ENCODE measurements at regions not wholly inside any gene's neighbourhood (a gene's known extent, or its start where the extent isn't known, plus 50 kb on each side); places are given as distances from the start of the nearest gene placed in this dataset.
A peak's percentile ranks its signal among the peaks of the same experiment; 100 is the strongest.

- Mint-ChIP-seq H3K4me3 (no peak overlapping the region), H3K27ac (no peak overlapping the region), H3K9me3 (ENCODE audit: low read depth) (no peaks in the 10 kb centered on the region), H3K4me1 (peaks cover 18% of the 10 kb centered on the region), H3K27me3 (peaks cover 6% of the 10 kb centered on the region), H3K36me3 (no peaks in the 10 kb centered on the region)
- ATAC-seq (no peak), DNase-seq (peak; percentile 19)
- CTCF ChIA-PET, result no interaction called here
These were observed 204.3 kb upstream of the CST7 start for GRCh38 chr20:24744747-24745146.

- Mint-ChIP-seq H3K4me3 (no peak overlapping the region), H3K27me3 (peaks cover 6% of the 10 kb centered on the region), H3K9me3 (ENCODE audit: low read depth) (no peaks in the 10 kb centered on the region), H3K4me1 (peaks cover 15% of the 10 kb centered on the region), H3K27ac (no peak overlapping the region), H3K36me3 (no peaks in the 10 kb centered on the region)
- ATAC-seq (no peak), DNase-seq (no peak)
- CTCF ChIA-PET, result no interaction called here
These were observed 203.9 kb upstream of the CST7 start for GRCh38 chr20:24745206-24745605.

GRCh38 chr20:24745617-24746350, 203.3 kb upstream of the CST7 start:
- Mint-ChIP-seq H3K4me3 (no peak overlapping the region), H3K9me3 (ENCODE audit: low read depth) (no peaks in the 10 kb centered on the region), H3K27me3 (peaks cover 6% of the 10 kb centered on the region), H3K27ac (no peak overlapping the region), H3K4me1 (peaks cover 10% of the 10 kb centered on the region), H3K36me3 (no peaks in the 10 kb centered on the region)
- ATAC-seq, result no peak
- DNase-seq, result peak; percentile 26
- CTCF ChIA-PET, result no interaction called here

DNA sequence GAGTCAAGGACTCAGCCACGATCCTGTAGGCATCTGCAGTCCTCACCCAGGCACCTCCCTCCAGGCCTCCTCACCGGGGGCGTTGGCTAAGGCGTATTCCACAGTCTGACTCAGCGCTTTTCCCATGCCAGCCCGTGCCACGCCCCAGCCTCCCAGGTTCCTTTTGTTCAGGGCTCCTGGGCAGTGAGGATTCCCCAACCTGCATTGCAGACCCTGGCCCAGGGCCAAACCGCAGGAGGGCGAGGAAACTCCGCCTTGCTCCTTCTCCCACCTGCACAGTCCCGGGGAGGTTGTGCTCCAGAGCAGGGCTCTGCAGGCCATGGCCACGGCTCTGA, 202.8 kb upstream of the CST7 start:
- CTCF ChIA-PET, result no interaction called here
- H3K27ac Mint-ChIP-seq, result no peak overlapping the region
- no peak overlapping the region for H3K4me3 Mint-ChIP-seq
- ATAC-seq (no peak), DNase-seq (no peak)
- H3K27me3 Mint-ChIP-seq, result peaks cover 6% of the 10 kb centered on the region
- H3K36me3 Mint-ChIP-seq, result no peaks in the 10 kb centered on the region
- no peaks in the 10 kb centered on the region for H3K9me3 Mint-ChIP-seq (ENCODE audit: low read depth)
- H3K4me1 Mint-ChIP-seq, result peaks cover 10% of the 10 kb centered on the region

GRCh38 chr20:24747010-24747712, 201.9 kb upstream of the CST7 start:
- no peaks in the 10 kb centered on the region for H3K9me3 Mint-ChIP-seq (ENCODE audit: low read depth)
- peaks cover 6% of the 10 kb centered on the region for H3K27me3 Mint-ChIP-seq
- peaks cover 10% of the 10 kb centered on the region for H3K4me1 Mint-ChIP-seq
- no peak overlapping the region for H3K27ac Mint-ChIP-seq
- H3K36me3 Mint-ChIP-seq, result no peaks in the 10 kb centered on the region
- CTCF ChIA-PET, result no interaction called here
- DNase-seq, result no peak
- H3K4me3 Mint-ChIP-seq, result no peak overlapping the region
- peak; percentile 27 for ATAC-seq

DNA sequence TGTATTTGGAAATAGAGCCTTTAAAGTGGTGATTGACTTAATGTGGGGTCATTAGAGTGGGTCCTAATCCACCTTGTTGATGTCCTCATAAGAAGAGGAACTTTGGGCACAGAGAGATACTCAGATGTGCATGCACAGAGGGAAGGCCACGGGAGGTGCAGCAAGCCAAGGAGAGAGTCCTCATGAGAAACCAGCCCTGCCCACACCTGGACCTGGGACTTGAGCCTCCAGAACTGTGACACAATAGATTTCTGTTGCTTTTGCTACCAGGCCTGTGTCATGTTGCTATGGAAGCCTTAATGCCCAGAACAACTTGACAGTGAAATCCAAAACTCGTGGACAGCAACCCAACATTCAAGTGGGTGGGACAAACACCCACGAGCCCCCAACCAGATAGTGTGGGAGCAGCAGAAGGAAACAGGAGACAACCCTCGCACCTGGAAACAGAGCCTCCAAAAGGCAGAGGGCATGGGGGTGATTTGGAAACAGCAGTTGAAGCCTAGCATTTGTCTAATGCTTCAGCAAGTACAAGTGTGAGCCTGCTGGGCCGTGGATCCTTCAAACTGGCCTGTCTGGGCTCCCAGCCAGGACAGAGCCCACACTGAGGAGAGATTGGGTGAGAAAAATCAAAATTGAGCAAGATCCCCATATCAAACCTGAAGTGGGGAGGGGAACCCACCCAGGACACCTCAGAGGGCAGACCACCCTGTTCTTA, 201.0 kb upstream of the CST7 start:
- peaks cover 6% of the 10 kb centered on the region for H3K27me3 Mint-ChIP-seq
- peaks cover 10% of the 10 kb centered on the region for H3K4me1 Mint-ChIP-seq
- H3K9me3 Mint-ChIP-seq (ENCODE audit: low read depth), result no peaks in the 10 kb centered on the region
- ATAC-seq, result no peak
- H3K27ac Mint-ChIP-seq, result no peak overlapping the region
- H3K4me3 Mint-ChIP-seq, result no peak overlapping the region
- CTCF ChIA-PET, result no interaction called here
- no peaks in the 10 kb centered on the region for H3K36me3 Mint-ChIP-seq
- DNase-seq, result no peak

DNA sequence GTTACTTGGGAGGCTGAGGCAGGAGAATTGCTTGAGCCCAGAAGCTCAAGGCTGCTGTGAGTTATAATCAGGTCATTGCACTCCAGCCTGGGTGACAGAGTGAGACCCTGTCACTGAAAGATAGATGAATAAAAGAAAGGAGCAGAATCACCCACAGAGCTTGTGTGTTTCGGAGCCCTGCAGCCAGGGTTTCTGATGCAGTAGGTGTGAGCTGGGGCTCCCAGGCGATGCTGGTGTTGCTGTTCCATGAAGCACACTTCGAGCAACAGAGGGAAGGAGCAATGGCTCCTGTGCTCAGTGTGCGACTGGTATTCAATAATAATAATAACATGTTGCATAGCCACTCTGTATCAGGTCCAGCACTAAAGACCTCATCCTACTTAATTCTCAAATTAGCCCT, 197.5 kb upstream of the CST7 start:
- Mint-ChIP-seq H3K27me3 (peaks cover 25% of the 10 kb centered on the region), H3K36me3 (no peaks in the 10 kb centered on the region), H3K27ac (no peak overlapping the region), H3K9me3 (ENCODE audit: low read depth) (no peaks in the 10 kb centered on the region), H3K4me3 (no peak overlapping the region), H3K4me1 (peaks cover 10% of the 10 kb centered on the region)
- peak; percentile 21 for DNase-seq
- no peak for ATAC-seq
- CTCF ChIA-PET, result no interaction called here

GRCh38 chr20:24752612-24753011, 196.5 kb upstream of the CST7 start:
- ATAC-seq, result no peak

GRCh38 chr20:24753130-24753529, 195.9 kb upstream of the CST7 start:
- CTCF ChIA-PET, result no interaction called here
- Mint-ChIP-seq H3K9me3 (ENCODE audit: low read depth) (no peaks in the 10 kb centered on the region), H3K4me3 (no peak overlapping the region), H3K4me1 (no peaks in the 10 kb centered on the region), H3K36me3 (no peaks in the 10 kb centered on the region), H3K27ac (no peak overlapping the region), H3K27me3 (peaks cover 36% of the 10 kb centered on the region)
- no peak for ATAC-seq
- DNase-seq, result peak; percentile 5

More at GRCh38 chr20:24752612-24753011, 196.5 kb upstream of the CST7 start:
- H3K9me3 Mint-ChIP-seq (ENCODE audit: low read depth), result no peaks in the 10 kb centered on the region
- H3K4me3 Mint-ChIP-seq, result no peak overlapping the region
- H3K27me3 Mint-ChIP-seq, result peaks cover 35% of the 10 kb centered on the region
- DNase-seq, result peak; percentile 9
- H3K4me1 Mint-ChIP-seq, result peaks cover 2% of the 10 kb centered on the region
- no peaks in the 10 kb centered on the region for H3K36me3 Mint-ChIP-seq
- H3K27ac Mint-ChIP-seq, result no peak overlapping the region
- CTCF ChIA-PET, result no interaction called here

DNA sequence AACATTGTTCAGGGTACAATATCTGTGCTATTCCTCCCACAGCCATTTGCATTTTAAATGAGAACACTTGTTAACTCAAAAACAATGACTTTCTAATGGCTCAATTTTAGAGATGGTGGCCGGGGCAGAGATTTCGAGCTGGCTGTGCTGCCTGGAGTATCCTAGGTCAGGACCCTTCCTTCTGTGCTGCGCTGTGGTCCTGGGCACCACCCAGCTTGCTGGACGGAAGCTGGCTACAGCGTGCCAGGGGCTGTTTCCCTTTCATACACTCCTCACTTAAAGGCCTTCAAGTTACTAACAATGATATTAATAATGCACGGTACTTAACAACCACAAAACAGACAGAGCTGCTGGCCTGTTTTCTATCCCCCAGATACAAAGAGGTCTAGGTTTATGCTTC, 194.4 kb upstream of the CST7 start:
- peak; percentile 12 for DNase-seq
- CTCF ChIA-PET, result no interaction called here
- Mint-ChIP-seq H3K9me3 (ENCODE audit: low read depth) (no peaks in the 10 kb centered on the region), H3K27me3 (peaks cover 44% of the 10 kb centered on the region), H3K36me3 (no peaks in the 10 kb centered on the region), H3K4me1 (no peaks in the 10 kb centered on the region), H3K4me3 (no peak overlapping the region), H3K27ac (no peak overlapping the region)
- ATAC-seq, result no peak

GRCh38 chr20:24755411-24755922, 193.6 kb upstream of the CST7 start:
- Mint-ChIP-seq H3K4me1 (no peaks in the 10 kb centered on the region), H3K27ac (no peak overlapping the region), H3K27me3 (peaks cover 50% of the 10 kb centered on the region), H3K4me3 (no peak overlapping the region), H3K36me3 (no peaks in the 10 kb centered on the region), H3K9me3 (ENCODE audit: low read depth) (no peaks in the 10 kb centered on the region)
- DNase-seq, result peak; percentile 14
- CTCF ChIA-PET, result no interaction called here
- ATAC-seq, result no peak

- H3K27ac Mint-ChIP-seq, result no peak overlapping the region
- no peak overlapping the region for H3K4me3 Mint-ChIP-seq
- CTCF ChIA-PET, result interaction anchor here (0.8 kb wide), 1 partner anchor 90 kb away, joined by 3 read pairs; no protein-coding TSS in a partner anchor
- H3K27me3 Mint-ChIP-seq, result peaks cover 50% of the 10 kb centered on the region
- no peaks in the 10 kb centered on the region for H3K4me1 Mint-ChIP-seq
- no peaks in the 10 kb centered on the region for H3K36me3 Mint-ChIP-seq
- H3K9me3 Mint-ChIP-seq (ENCODE audit: low read depth), result no peaks in the 10 kb centered on the region
- DNase-seq (peak; percentile 25), ATAC-seq (no peak)
These were observed 192.6 kb upstream of the CST7 start for GRCh38 chr20:24756292-24757025.

Data from activated CD8-positive, alpha-beta memory T cell treated with anti-CD3 and anti-CD28 coated beads, Interleukin-2, amount 10 ng/mL, durations not matched to agents 7 days and 5 days (primary cell).